BJ (cell line): ENCODE measurements at regions not wholly inside any gene's neighbourhood (a gene's known extent, or its start where the extent isn't known, plus 50 kb on each side); places are given as distances from the start of the nearest gene placed in this dataset.

Experiments used
- CTCF ChIA-PET: fragments of 350-600 bp; formaldehyde crosslinking; extraction: SDS; loops from one replicate; lab custom pipeline; 2021; ENCODE audit warnings: antibody characterized with exemption, inconsistent platforms; lab: Yijun Ruan, JAX
- POLR2A ChIA-PET: fragments of 300-600 bp; sonication (Branson Sonifier 250); formaldehyde crosslinking; extraction: SDS; loops from one replicate; lab custom pipeline; 2021; ENCODE audit warnings: antibody characterized with exemption; lab: Charles Lee
- DNase-seq: peaks from one replicate; pipeline ENCODE4 v3.0.0-alpha.2; 2011; ENCODE audit warnings: low read depth
- H3K27me3 ChIP-seq: 2 replicates; pipeline ENCODE4 v1.6.0; 2011; ENCODE audit warnings: low read length; ENCODE audit not compliant: control insufficient read depth, insufficient read depth
- H3K36me3 ChIP-seq: 2 replicates; pipeline ENCODE4 v1.5.1; 2011; ENCODE audit warnings: low read length; ENCODE audit not compliant: control insufficient read depth, insufficient read depth
- H3K4me3 ChIP-seq: 2 replicates; pipeline ENCODE4 v1.5.1; 2011; ENCODE audit warnings: low read depth, mild to moderate bottlenecking, control low read depth, low read length
- CTCF ChIP-seq: IDR thresholded peaks from 2 replicates; pipeline ENCODE4 v1.5.1; 2011; ENCODE audit warnings: low read depth, mild to moderate bottlenecking, control low read depth, inconsistent platforms, low read length, moderate library complexity; ENCODE audit not compliant: insufficient read depth

DNA sequence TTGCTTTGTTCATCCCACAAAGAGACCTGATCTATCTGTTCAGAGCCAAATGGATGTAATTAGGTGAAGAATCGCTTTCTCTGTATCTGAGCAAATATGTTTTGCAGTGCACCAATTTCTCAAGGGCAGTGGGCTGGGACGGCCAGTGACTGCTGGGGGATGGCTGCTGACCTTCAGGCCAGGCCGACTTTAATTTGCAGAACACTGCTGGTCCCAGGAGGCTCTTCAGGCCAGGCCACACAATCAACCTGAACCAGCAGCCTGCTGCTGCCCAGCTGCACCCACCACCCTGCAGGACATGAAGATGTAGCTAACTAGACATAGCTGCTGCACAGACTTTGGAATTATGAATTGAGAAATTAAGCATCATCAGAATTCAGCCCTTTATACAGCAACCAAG lies 194.4 kb upstream of the ONECUT1 start:
- Histone ChIP-seq H3K4me3 (no peak overlapping the region), H3K36me3 (no peaks in the 10 kb centered on the region), H3K27me3 (no peaks in the 10 kb centered on the region)
- no peak for TF ChIP-seq CTCF
- ChIA-PET POLR2A (no interaction called here), CTCF (no interaction called here)
- DNase-seq = no peak

DNA sequence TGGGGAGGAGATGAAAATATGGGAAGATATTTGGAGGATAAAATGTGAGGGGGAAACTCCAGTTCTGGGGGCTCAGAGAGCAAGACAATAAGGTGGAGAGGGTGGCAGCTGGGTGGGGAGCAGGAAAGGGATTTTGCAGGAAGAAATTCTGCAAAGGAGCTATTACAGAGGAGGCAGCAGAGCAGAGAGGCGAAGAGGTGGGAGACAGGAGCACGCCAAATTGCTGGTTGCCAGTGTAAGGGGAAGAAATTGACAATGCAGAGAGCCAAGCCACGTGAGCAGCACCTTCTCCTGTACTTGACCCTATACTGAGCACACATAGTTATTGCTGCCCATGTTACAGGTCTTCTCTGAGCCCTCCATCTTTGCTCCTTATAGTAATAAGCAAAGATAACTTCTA lies 190.3 kb upstream of the ONECUT1 start:
- Histone ChIP-seq H3K27me3 (no peaks in the 10 kb centered on the region), H3K36me3 (no peaks in the 10 kb centered on the region), H3K4me3 (no peak overlapping the region)
- no peak for DNase-seq
- CTCF ChIA-PET = no interaction called here
- TF ChIP-seq CTCF = no peak
- POLR2A ChIA-PET = no interaction called here

DNA sequence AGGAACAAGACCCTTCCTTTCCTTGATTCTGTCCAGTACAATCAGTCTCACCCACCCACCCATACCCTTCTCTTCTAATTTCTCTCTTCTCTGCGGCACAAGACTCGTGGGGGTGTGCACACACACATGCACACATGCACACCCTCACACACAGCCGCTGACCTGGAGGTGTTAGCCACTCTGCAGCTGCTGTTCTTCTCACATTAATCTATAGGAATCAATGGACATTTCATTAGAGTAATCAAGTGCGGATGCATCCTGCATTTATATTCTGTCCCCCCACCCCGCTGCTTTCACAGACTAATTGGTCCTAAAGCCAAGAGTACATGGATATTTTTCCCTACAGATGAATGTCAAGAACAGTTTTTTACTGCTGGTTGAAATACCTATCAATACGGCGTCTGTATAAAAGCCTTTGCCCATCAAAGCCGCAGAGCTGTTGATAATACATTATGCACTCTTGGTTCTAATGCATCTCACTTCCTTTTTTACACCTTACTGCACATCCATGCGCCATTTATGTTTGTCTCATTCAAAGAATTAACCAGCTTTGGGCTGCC lies 186.5 kb upstream of the ONECUT1 start:
- CTCF ChIA-PET = interaction anchor here (0.5 kb wide), 1 partner anchor 24 kb away, joined by 3 read pairs; no protein-coding TSS in a partner anchor
- TF ChIP-seq CTCF = no peak
- POLR2A ChIA-PET = no interaction called here
- Histone ChIP-seq H3K4me3 (no peak overlapping the region), H3K27me3 (no peaks in the 10 kb centered on the region), H3K36me3 (no peaks in the 10 kb centered on the region)
- no peak for DNase-seq

GRCh38 chr15:52975941-52976449 lies 185.9 kb upstream of the ONECUT1 start:
- TF ChIP-seq CTCF = no peak
- no peaks in the 10 kb centered on the region for H3K36me3 ChIP-seq
- H3K4me3 ChIP-seq = no peak overlapping the region
- DNase-seq = no peak
- POLR2A ChIA-PET = no interaction called here
- CTCF ChIA-PET = interaction anchor here (0.5 kb wide), 1 partner anchor 24 kb away, joined by 3 read pairs; no protein-coding TSS in a partner anchor
- no peaks in the 10 kb centered on the region for H3K27me3 ChIP-seq

DNA sequence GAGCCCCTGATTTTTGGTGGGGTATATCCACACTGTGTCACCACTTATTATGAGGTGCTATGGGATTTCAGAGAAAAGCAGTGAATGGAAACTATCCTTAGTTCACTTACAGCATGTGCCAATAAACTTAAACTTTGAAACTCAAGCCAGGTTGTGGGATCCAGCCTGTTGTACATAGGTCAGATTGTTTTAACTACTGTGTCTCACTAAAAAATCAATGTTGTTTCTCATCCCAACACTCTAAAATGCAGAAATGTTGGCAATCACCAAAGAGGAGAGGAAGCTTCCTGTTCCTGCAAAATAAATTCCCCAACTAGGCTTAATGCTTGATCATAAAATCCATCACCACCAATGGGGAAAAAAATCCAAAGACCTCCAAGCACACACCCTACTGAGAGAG lies 173.7 kb upstream of the ONECUT1 start:
- H3K27me3 ChIP-seq = no peaks in the 10 kb centered on the region
- DNase-seq = no peak
- CTCF ChIA-PET = no interaction called here

More for the DNA sequence above, 173.7 kb upstream of the ONECUT1 start:
- no peak for TF ChIP-seq CTCF
- Histone ChIP-seq H3K36me3 (no peaks in the 10 kb centered on the region), H3K4me3 (no peak overlapping the region)
- POLR2A ChIA-PET = no interaction called here
